ENCODE measurements at regions not wholly inside any gene's neighbourhood (a gene's known extent, or its start where the extent isn't known, plus 50 kb on each side); places are given as distances from the start of the nearest gene placed in this dataset.
A peak's percentile ranks its signal among the peaks of the same experiment; 100 is the strongest.

- DNase-seq (ENCODE audit: low read depth), result no peak
- TF ChIP-seq CTCF (IDR thresholded peaks at IDR 0.05; ENCODE audit: low read length, missing control alignments), result no peak
- no peak overlapping the region for H3K4me3 ChIP-seq (replicated peaks; ENCODE audit: low read depth, low read length)
Measured at GRCh38 chr1:184919892-184920291, 54.4 kb downstream of the NIBAN1 start.

- TF ChIP-seq CTCF (IDR thresholded peaks at IDR 0.05; ENCODE audit: low read length, missing control alignments), result no peak
- H3K4me3 ChIP-seq (replicated peaks; ENCODE audit: low read depth, low read length), result no peak overlapping the region
- DNase-seq (ENCODE audit: low read depth), result peak; percentile 59
Measured at GRCh38 chr1:184915463-184916090, 58.7 kb downstream of the NIBAN1 start.

GRCh38 chr1:184914149-184914548, 60.2 kb downstream of the NIBAN1 start:
- TF ChIP-seq CTCF (IDR thresholded peaks at IDR 0.05; ENCODE audit: low read length, missing control alignments), result no peak
- no peak overlapping the region for H3K4me3 ChIP-seq (replicated peaks; ENCODE audit: low read depth, low read length)
- DNase-seq (ENCODE audit: low read depth), result no peak

- no peak for TF ChIP-seq CTCF (IDR thresholded peaks at IDR 0.05; ENCODE audit: low read length, missing control alignments)
- no peak for DNase-seq (ENCODE audit: low read depth)
- H3K4me3 ChIP-seq (replicated peaks; ENCODE audit: low read depth, low read length), result no peak overlapping the region
Measured at GRCh38 chr1:184912392-184912791, 61.9 kb downstream of the NIBAN1 start.

GRCh38 chr1:184911830-184912229, 62.5 kb downstream of the NIBAN1 start:
- no peak for TF ChIP-seq CTCF (IDR thresholded peaks at IDR 0.05; ENCODE audit: low read length, missing control alignments)
- DNase-seq (ENCODE audit: low read depth), result no peak
- H3K4me3 ChIP-seq (replicated peaks; ENCODE audit: low read depth, low read length), result no peak overlapping the region

- DNase-seq (ENCODE audit: low read depth), result peak; percentile 38
- no peak overlapping the region for H3K4me3 ChIP-seq (replicated peaks; ENCODE audit: low read depth, low read length)
- TF ChIP-seq CTCF (IDR thresholded peaks at IDR 0.05; ENCODE audit: low read length, missing control alignments), result no peak
Measured at GRCh38 chr1:184911103-184911745, 63.1 kb downstream of the NIBAN1 start.

- DNase-seq (ENCODE audit: low read depth), result peak; percentile 77
- TF ChIP-seq CTCF (IDR thresholded peaks at IDR 0.05; ENCODE audit: low read length, missing control alignments), result no peak
Measured at GRCh38 chr1:184910691-184911091, 63.6 kb downstream of the NIBAN1 start.

More at GRCh38 chr1:184910691-184911091, 63.6 kb downstream of the NIBAN1 start:
- H3K4me3 ChIP-seq (replicated peaks; ENCODE audit: low read depth, low read length), result no peak overlapping the region

Measured in fibroblast of pulmonary artery (primary cell).